Erythroblast (primary cell): ENCODE measurements at regions not wholly inside any gene's neighbourhood (a gene's known extent, or its start where the extent isn't known, plus 50 kb on each side); places are given as distances from the start of the nearest gene placed in this dataset.

Source experiments
- GATA1 ChIP-seq: IDR thresholded peaks from 2 replicates; pipeline ENCODE4 v1.6.1; 2011; ENCODE audit warnings: low read depth, mild to moderate bottlenecking, control low read depth, low read length, moderate library complexity
- POLR2A ChIP-seq: IDR thresholded peaks from 2 replicates; pipeline ENCODE4 v1.6.1; 2011; ENCODE audit warnings: mild to moderate bottlenecking, low read length

DNA sequence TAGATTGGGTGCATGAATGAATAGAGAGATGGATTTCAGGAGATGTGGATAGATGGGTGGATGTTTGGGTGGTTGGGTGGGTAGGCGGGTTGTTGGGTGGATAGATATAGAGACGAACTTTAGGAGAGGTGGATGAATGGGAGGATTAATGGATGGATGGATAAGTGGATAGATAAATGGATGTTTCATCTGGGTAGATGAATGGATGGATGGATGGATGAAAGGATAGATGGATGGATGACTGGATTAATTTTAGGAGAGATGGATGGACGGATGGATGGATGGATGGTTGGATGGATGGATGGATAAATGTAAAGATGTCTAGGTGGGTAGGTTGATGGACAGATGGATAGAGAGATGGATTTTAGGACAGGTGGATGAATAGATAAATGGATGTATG, 511.3 kb downstream of the MIAT start:
- no peak for TF ChIP-seq POLR2A
- TF ChIP-seq GATA1: no peak
